Liver (tissue), 3 donors: ENCODE measurements at regions not wholly inside any gene's neighbourhood (a gene's known extent, or its start where the extent isn't known, plus 50 kb on each side); places are given as distances from the start of the nearest gene placed in this dataset.

ENCODE experiments used
- CTCF ChIP-seq: fragments of 150-350 bp; IDR thresholded peaks from 2 replicates; pipeline ENCODE4 v1.5.1; 2017; ENCODE audit warnings: improper control_type of control experiment, low read depth, low read length; ENCODE audit not compliant: missing input control
- GABPA ChIP-seq, 2 donors: IDR thresholded peaks in 1 of 2; conservative IDR thresholded peaks in 1 of 2; 2 replicates each; pipeline ENCODE4 v1.6.1; 2016; ENCODE audit warnings: antibody characterized with exemption in 2 of 2, mild to moderate bottlenecking in 1 of 2, moderate library complexity in 1 of 2
- HNF4G ChIP-seq: IDR thresholded peaks from 2 replicates; pipeline ENCODE4 v1.6.1; 2016; ENCODE audit warnings: antibody characterized with exemption
- MAX ChIP-seq: IDR thresholded peaks from 2 replicates; pipeline ENCODE4 v1.6.1; 2016; ENCODE audit warnings: antibody characterized with exemption
- RAD21 ChIP-seq, 2 donors: IDR thresholded peaks; 2 replicates each; pipeline ENCODE4 v1.6.1; 2016; ENCODE audit warnings: antibody characterized with exemption in 2 of 2, mild to moderate bottlenecking in 2 of 2
- REST ChIP-seq: IDR thresholded peaks from 2 replicates; pipeline ENCODE4 v1.6.1; 2016; ENCODE audit warnings: antibody characterized with exemption, mild to moderate bottlenecking
- RXRA ChIP-seq, 2 donors: IDR thresholded peaks; 2 replicates each; pipeline ENCODE4 v1.6.1; 2017 to 2018; ENCODE audit warnings: antibody characterized with exemption in 2 of 2, mild to moderate bottlenecking in 1 of 2
- TAF1 ChIP-seq: conservative IDR thresholded peaks from 2 replicates; pipeline ENCODE4 v1.6.1; 2016; ENCODE audit warnings: antibody characterized with exemption, mild to moderate bottlenecking
- YY1 ChIP-seq: IDR thresholded peaks from 2 replicates; pipeline ENCODE4 v1.6.1; 2016; ENCODE audit warnings: antibody characterized with exemption, mild to moderate bottlenecking
- ZBTB33 ChIP-seq: IDR thresholded peaks from 2 replicates; pipeline ENCODE4 v1.6.1; 2016; ENCODE audit warnings: antibody characterized with exemption
- donor health status: healthy.
- donor health status: healthy.

- TF ChIP-seq CTCF (no peak), REST (no peak), ZBTB33 (no peak), YY1 (no peak), GABPA (IDR thresholded peaks at IDR 0.05 in 1 of 2, conservative IDR thresholded peaks at IDR 0.05 in 1 of 2) (no peak), RXRA (IDR thresholded peaks at IDR 0.05) (no peak), HNF4G (no peak), MAX (no peak), TAF1 (no peak), RAD21 (IDR thresholded peaks at IDR 0.05) (no peak)
Observed at GRCh38 chr15:77710206-77710605, 77.5 kb upstream of the LINGO1 start.
